GM19025 (cell line): ENCODE measurements at regions not wholly inside any gene's neighbourhood (a gene's known extent, or its start where the extent isn't known, plus 50 kb on each side); places are given as distances from the start of the nearest gene placed in this dataset.
"Not testable (repeated sequence)": the region's sequence is repeated elsewhere in the genome, so short reads cannot be mapped to it uniquely, and the experiment has no call there.

ENCODE experiments used
- ATAC-seq: cut with Tn5 transposase; IDR thresholded peaks from one replicate; pipeline ENCODE4 v1.9.1; 2021; ENCODE audit warnings: mild to moderate bottlenecking, low read depth, moderate library complexity; ENCODE audit not compliant: unreplicated experiment

- ATAC-seq: not testable (repeated sequence)
These were observed 126.6 kb downstream of the FAM72C start for GRCh38 chr1:143845193-143845592.

DNA sequence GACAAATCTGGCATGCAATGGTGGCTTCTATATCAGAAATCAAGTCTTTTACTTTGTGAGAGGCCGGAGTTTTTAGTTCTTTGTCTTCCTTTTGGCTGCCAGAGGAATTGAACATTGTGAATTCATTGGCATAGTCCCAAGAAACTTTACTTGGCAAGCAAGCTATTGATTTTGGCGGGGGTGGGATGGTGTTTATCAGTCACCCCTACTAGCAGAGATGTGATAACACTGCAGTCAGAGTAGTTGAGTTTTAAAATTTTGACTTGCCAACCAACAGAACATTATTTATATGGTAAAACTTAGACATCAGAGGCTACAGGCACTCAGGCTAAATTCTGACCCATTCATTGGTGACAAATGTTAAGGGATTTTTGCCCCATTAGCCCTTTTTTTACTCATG lies 129.7 kb downstream of the FAM72C start:
- ATAC-seq: not testable (repeated sequence)

DNA sequence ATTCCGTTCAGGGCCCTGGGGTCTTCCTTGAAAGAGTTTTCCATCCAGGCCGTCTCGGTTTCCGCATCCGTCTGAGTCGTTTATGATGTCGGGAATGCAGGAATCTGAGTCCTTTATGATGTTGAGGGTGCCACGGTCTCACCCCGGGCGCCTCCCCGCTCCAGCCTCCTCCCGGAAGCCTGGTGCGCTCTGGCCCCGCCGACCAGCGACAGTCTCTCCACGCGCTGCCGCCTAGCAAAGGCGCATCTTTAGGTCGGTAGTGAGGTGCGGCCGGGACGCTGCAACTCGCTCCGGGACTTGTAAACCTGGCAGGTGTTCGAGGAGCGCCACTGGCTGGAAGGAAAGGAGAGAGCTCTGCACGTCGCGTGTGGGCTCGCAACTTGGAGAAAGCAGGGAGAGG lies 132.6 kb downstream of the FAM72C start:
- not testable (repeated sequence) for ATAC-seq

DNA sequence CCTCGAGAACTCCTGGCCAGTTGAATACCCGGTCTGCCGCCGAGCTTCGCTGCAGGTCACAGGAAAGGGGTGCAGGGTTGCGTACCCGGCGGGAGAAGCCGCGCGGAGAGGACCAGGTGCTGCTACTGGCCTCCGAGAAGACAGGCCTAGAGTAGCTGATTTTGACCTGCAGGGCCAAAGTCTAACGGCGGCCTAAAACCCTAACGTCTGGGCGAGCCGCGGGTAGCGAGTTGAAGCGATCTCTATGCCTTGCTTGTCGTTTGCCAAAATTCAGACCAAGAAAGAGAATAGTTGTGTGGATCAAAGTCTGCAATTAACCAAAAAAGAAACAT lies 133.2 kb downstream of the FAM72C start:
- ATAC-seq: not testable (repeated sequence)

- ATAC-seq: not testable (repeated sequence)
These were observed 133.7 kb downstream of the FAM72C start for GRCh38 chr1:143837924-143838597.

DNA sequence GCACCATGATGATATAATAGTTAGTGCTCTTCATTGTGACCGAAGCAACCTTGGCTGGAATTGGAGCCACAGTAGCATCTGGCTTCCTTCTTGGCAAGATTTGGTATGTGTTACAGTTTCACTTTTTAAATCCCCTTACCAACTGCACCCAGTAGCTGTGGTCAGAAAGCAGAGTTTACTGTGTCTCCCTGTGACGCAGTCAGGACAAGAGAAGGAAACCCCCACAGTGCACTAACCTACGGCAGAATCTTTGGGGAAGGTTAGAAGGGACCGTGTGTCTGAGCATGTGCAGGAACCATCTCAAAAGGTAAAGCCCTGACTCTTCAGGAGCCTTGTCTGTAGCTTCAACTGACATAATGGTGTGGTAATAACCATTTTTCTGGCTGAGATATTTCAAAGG lies 138.4 kb downstream of the FAM72C start:
- not testable (repeated sequence) for ATAC-seq

DNA sequence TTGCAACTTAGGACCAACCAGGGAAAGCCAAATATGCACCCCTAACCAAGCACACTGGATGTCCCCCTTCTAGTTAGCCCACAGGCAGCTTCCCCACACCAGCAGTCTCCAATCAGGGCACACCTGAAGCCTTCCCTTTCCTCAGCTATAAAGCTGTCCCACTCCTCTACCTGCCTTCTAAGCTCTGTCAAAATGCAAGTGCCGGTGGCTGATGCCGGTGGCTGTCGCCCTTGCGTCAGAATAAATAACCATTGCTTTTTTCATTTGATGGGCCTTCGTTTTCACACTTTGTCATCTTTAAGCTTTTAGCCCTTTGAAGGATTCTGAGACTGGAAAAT lies 139.4 kb downstream of the FAM72C start:
- not testable (repeated sequence) for ATAC-seq

DNA sequence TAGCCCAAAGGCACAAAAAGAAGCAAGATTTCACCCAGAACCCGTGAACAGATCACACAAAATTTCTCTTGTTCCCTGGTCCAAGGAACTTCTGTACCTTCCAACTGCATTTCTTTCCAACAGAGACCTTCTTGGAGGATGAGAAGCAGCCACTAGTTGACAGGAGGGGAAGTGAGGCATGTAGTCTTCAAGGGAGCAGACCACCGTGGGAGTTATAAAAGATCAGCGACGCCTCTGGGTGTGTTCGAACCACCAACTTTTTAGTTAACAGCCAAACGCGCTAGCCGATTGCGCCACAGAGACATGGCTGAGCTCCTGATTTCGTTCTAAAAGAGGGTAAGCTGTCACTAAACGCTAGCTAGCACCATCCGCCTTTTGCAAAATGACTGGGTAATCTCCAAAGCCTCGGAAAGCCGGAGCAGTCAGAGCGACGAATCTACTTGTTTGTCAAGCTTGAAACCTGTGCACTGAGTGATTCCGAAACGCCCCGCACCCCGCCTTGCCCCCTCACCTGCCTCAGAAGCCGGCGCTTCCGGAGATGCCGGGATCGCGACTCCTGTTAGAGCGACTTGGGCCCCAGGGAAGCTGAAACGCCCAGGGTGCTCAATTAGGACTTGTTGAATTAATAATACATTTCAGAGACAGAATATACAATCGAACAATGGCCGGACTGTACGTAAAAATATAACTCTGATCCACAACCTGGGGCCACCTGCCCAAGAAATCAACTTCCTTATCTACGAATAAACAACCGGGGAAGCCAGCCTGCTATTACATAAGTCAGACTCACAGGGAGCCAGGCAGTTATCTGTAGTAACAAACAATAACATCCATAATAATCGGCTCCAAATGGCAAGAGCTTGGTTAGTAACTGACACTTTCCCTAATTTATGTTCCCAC lies 140.1 kb downstream of the FAM72C start:
- ATAC-seq: not testable (repeated sequence)

DNA sequence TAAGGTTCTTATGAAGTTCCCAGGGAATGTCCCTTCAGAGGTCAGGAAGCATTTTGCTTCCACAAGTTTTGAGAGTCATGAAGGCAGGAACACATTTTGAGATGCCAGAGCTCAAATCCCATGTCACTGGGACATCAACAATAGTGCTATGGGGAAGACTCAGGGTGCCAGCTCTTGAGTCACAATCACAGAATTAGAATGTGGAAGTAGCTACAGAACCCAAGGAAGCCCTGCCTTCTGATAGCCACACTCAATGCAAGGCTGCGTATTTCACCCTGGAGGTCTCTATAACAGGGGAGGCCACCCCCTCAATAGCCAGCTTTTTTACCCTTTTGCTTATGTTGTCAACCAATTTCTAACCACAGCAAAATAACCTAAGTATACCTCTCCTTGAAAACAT lies 145.6 kb downstream of the FAM72C start:
- ATAC-seq: not testable (repeated sequence)

GRCh38 chr1:143824266-143824665 lies 147.5 kb downstream of the FAM72C start:
- ATAC-seq: not testable (repeated sequence)

DNA sequence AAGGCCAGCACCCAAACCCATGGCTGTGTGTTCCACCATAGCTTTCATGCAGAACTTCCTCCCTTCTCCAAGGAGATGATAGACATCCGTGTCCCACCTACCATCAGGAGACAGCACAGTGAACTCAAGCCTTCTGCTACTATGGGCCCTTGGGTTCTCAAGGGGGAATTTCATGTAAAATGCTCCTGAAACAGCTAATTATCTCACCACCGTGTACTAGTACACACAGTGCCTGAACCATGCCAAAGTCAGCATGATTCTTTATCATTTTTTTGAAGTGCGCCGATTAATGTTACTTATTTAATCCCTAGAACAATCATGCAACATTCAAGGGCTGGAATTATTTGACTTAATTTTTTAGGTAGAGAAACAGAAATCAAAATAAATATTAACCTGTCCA lies 151.7 kb downstream of the FAM72C start:
- ATAC-seq: not testable (repeated sequence)

- not testable (repeated sequence) for ATAC-seq
These were observed 155.4 kb downstream of the FAM72C start for GRCh38 chr1:143816369-143816768.

DNA sequence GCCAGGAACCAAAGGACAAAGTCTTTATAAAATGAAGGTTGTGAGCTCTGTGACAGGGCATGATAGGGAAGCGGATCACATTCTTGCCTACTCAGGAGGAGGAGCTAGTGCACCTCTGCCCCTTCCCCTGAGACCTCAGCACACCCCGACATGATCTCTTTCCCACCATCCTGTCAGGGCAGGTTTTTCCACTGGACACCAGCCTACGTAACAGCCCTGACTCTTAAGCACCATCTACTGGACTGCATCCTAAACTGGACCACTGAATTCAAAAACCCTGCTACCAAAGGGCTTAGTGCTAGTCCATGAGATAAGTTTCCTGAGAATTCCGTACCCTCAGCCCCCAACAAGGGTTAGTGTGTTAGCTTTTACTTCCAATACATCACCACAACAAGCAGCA lies 166.4 kb downstream of the FAM72C start:
- not testable (repeated sequence) for ATAC-seq

- ATAC-seq: not testable (repeated sequence)
These were observed 167.0 kb downstream of the FAM72C start for GRCh38 chr1:143804707-143805356.

- peak; percentile 39 for ATAC-seq
These were observed 167.8 kb downstream of the FAM72C start for GRCh38 chr1:143803927-143804411.

DNA sequence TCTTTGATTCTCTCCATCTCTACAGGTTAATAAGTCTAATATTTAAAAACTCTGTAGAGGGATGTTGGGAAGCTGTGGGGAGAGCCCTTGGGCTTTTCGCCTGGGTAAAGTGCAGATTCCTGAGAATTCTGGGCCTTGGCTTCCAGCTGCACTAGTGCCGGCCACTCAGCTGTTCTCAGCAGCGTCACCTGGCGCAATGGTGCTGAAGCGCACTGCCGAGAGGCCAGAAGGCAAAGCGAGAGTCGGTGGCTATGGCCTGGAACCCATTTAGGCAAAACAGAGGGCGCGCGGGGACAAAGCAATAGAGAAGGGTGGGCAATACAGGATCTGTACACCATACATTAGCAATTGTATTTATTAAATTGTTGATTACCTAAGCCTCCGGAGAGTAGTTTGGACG lies 168.7 kb downstream of the FAM72C start:
- ATAC-seq: not testable (repeated sequence)

GRCh38 chr1:143799568-143800187 lies 172.1 kb downstream of the FAM72C start:
- not testable (repeated sequence) for ATAC-seq

GRCh38 chr1:143796369-143796768 lies 175.4 kb downstream of the FAM72C start:
- not testable (repeated sequence) for ATAC-seq

GRCh38 chr1:143792047-143792937 lies 179.5 kb downstream of the FAM72C start:
- ATAC-seq: not testable (repeated sequence)

GRCh38 chr1:143786381-143786780 lies 185.4 kb downstream of the FAM72C start:
- not testable (repeated sequence) for ATAC-seq
